HG02852 (cell line): ENCODE measurements at regions not wholly inside any gene's neighbourhood (a gene's known extent, or its start where the extent isn't known, plus 50 kb on each side); places are given as distances from the start of the nearest gene placed in this dataset.
A peak's percentile ranks its signal among the peaks of the same experiment; 100 is the strongest.

Source experiments
- ATAC-seq: cut with Tn5 transposase; IDR thresholded peaks from one replicate; pipeline ENCODE4 v1.9.1; 2021; ENCODE audit warnings: mild to moderate bottlenecking, moderate library complexity; ENCODE audit not compliant: unreplicated experiment

DNA sequence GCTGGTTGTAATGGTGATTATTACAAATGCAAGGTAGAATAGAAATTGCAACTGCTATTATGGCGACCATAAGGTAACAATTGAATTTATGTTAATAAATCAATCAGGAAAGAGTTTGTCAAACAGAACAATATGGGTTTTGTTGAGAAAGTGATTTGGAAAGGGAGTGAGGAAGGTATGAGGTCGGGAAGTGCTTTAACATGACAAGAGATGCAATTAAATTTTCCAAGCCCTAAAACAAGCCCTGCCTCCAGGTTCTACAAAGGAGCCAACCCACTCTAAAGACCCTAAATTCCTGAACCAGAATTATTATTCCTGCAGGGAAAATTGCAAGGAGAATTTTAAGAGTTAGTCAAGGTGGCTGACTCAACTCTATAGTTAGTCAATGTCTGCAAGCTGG is 363.7 kb downstream of the BMPER start:
- no peak for ATAC-seq

- ATAC-seq, result no peak
Observed at GRCh38 chr7:34275624-34276023, 370.3 kb downstream of the BMPER start.

DNA sequence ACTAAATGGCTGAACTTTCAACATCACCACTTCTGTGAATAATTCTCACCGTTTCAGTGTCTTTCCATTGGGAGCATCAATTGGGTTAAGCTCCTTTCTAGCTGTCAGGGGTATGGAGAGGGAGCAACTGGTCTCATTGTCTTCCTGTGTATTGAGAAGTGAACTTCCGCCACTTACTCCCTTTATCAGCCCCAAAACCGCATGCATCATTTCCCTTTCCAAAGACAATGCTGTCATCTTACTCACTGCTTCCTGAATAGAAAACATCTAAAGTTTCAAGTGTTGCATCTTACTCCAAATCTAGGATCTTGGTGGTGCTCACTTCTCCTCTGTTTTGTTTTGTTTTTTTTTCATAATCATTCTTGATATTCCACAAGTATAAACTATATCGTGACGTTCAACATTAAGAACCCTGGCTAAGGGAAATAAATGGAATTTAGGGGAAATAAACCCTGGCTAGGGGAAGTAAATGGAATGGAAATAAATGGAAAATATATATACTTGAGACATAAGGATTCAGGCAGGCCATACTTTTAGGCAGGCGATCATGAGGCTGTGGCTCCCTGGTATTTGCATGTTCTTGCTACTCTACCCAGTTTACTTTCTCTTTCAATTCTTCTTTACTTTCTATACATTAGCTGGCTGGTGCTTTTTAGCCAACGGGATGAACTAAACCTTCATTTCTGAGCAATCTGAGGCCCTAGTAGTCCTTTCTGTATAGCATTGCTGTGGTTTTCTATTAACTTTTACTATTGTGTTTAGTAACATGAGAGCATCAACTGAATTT is 371.9 kb downstream of the BMPER start:
- ATAC-seq, result peak; percentile 78

GRCh38 chr7:34277803-34278199 is 372.5 kb downstream of the BMPER start:
- ATAC-seq, result no peak

DNA sequence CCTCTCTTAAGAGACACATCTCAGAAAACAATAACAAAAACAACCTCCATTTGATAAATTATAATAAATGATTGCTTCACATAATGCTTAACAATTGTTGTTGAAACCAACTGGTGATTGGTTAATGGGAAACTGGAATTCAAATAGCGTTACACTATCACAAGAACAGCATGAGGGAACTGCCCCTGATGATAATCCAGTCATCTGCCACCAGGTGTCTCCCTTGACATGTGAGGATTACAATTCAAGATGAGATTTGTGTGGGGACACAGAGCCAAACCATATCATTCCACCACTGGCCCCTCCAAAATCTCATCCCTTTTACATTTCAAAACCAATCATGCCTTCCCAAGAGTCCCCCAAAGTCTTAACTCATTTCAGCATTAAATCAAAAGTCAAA is 375.9 kb downstream of the BMPER start:
- ATAC-seq, result no peak

GRCh38 chr7:34282271-34282670 is 375.7 kb upstream of the NPSR1 start:
- no peak for ATAC-seq

DNA sequence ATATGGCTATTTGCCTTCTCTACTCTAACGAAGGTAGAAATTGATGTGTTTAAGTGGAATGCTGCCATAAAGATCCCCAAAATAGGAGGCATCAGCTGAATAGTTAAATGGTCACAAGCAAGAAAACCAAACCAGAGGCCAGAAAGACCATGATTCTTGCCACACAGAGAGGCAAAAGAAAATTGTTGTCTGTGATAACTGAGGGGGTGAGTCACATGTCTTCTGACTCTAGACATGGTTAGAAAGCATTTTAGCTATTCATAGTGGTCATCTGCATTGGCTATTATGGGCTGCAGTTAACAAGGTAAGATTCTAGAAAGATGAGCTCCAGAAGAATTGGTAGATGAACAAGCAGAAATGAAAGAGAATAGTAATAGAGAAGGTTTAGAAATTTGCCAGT is 361.4 kb upstream of the NPSR1 start:
- no peak for ATAC-seq

DNA sequence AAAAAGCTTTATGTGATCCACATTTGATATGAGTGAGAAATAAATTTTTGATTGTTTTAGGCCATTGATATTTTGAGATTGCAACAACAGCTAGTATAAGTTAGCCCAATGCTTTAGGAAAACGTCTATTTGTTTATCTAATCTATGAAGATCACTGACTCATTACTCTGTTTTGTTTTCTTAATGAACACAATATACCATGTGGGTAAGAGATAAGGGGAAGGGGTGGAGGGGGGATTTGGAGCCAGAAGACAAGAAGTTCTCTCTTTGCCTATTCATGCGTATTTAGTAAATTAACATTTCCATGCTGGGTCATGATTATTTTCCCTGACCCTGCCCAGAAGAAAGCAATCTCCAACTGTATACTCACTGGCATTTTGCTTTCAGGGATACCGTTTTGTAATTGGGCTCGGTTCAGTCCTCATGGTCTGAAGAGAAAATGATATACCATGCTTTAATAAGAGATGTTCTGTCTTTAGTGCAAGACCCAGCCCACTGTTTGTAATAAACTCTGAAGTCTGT is 359.5 kb upstream of the NPSR1 start:
- no peak for ATAC-seq

DNA sequence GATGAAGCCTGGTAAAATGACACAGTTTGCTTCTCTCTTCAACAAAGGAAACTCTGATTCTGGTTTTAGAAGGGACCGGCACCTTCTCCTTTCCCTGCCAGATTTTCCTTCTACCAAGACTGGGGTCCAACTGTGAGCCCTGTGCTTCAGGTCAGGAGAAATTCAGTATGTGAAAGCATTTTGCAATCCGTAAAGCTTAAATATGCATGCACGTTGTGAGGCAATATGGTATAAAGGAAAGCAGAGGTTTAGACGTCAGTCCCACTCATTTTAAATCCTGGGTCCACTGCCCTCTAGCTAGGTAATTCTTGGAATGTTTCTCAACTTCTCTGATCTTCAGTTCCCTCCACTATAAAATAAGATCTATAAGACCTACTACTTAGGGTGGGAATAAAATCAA is 359.0 kb upstream of the NPSR1 start:
- no peak for ATAC-seq

DNA sequence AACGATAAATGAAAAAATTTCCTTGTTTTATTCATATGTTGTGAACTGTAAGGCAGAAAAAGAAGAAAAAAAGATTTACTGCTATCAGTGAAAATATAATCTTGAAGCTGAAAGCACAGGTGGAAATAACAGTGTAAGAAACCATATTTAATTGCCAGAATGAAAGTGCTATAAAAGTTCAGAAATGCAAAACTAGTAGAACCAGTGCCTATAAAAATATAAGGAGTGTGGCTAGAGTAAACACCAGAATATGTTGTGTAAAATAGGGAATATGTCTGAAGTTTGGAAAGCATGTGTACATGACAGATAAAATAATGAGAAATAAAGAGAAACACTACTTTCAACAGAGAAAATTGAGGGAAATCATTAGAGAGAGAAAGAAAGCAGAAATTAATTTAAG is 350.5 kb upstream of the NPSR1 start:
- no peak for ATAC-seq

DNA sequence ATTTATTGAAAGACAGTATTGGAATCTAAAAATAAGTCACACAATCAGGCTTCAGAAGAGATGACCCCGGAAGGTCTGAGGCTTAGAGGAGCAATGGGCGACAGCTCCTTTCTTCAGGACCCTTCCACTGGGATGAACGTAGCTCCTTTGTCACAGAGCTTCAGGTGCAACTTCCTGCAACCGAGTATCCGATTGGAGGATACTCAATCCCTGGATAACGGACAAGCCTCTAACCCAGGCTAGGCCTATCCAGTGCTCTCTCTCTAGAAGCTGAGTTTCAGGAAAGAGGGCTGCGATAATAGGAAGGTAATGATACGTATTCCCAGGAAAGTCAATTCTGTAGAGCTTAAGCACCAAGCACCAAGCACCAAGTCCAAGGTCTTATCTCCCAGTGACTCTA is 349.4 kb upstream of the NPSR1 start:
- ATAC-seq, result no peak

- no peak for ATAC-seq
Observed at GRCh38 chr7:34309116-34309515, 348.9 kb upstream of the NPSR1 start.

- ATAC-seq, result no peak
Observed at GRCh38 chr7:34309584-34309983, 348.4 kb upstream of the NPSR1 start.

DNA sequence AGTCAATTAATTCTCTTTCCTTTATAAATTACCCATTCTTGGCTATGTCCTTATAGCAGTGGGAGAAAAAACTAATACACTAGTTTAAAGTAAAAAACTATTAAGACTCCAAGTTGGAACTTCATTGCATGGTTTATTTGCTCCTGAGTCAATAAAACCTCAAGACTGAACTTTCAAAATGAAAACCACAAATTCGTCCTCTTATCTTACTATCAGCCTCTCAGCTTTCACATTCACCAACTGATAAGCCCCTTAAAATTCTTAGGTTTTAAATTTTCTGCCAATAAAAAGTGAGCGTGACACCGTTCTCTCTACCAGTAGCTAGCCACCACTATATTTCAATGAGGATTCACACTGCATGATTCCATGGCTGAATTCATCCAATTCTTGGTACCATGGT is 346.4 kb upstream of the NPSR1 start:
- no peak for ATAC-seq

GRCh38 chr7:34312624-34313023 is 345.4 kb upstream of the NPSR1 start:
- ATAC-seq, result no peak

DNA sequence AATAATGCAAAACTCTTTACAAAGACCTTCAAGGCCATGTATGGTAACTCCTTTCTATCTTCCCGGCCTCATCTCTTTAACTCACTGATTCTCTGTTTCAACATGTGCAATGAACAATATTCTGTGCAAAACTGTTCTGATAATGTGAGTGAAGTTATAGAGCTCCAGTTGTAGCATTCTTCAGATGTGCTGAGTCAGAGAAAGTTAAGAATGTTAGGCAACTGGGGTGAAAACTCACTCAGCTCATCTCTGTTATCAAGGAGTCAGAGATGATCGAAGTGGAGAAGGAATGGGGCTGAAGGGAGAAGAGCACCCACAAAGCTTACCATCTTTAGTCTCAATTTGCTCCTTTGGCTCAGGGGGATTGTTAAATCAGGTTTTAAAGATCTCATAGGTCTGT is 344.7 kb upstream of the NPSR1 start:
- ATAC-seq, result no peak

DNA sequence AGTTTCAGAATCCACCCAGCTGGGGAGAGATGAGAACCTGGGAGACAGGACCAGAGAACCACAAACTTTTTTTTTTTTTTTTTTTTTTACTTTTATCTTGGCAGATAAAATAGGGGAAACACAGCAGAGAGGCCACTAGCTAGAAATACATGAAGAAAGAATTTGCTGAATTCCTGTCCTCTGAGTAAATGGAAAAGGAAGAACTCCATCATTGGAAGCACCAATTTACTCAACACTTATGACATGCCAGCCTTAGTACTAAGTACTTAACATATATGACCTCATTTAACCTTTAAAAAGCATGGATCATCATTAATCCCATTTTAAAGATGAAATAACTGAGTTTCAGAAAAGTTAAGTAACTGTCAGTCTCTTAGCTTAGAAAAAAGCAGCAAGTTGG is 343.0 kb upstream of the NPSR1 start:
- ATAC-seq, result no peak

DNA sequence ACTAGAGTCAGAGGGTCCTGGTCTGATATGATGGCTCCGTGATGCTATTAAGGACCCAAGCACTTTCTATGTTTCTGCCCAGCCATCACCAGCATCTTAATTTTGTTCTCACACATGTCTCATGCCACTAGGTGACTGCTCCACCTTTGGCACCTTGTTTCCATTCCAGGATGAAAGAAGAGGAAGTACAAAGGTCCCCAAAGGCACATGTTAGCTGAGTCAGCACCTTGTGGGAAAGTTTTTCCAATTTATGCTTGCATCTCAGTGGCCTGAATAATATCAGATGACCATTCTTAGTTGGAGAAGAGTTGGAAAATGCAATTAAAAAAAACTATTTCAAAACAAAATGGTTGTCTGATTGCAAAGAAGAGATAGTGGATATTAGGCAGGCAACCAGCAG is 341.0 kb upstream of the NPSR1 start:
- ATAC-seq, result no peak

GRCh38 chr7:34320412-34320811 is 337.6 kb upstream of the NPSR1 start:
- ATAC-seq, result no peak

- peak; percentile 93 for ATAC-seq
Observed at GRCh38 chr7:34320926-34321661, 336.9 kb upstream of the NPSR1 start.

- ATAC-seq, result peak; percentile 40
Observed at GRCh38 chr7:34322841-34323240, 335.2 kb upstream of the NPSR1 start.

DNA sequence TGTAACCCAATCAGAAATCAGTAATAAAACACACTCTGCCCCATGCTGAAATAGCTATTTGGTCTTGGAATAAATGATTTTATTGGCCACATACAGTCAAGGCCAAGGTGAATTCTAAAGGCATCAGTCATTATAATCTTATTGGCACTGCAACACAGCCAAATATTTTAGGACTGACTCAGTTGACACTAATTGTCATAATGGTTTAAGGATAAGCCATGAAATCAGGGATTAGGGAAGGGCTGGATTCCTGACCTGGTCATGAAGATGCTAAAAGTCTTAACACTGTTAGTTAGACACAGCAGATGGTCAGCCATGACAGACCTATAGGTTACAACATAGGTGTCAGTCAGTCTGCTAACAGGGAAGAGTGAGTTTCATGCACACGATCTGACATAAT is 330.3 kb upstream of the NPSR1 start:
- ATAC-seq, result no peak
